OCI-LY3 (cell line): ENCODE measurements at regions not wholly inside any gene's neighbourhood (a gene's known extent, or its start where the extent isn't known, plus 50 kb on each side); places are given as distances from the start of the nearest gene placed in this dataset.

Experiments used
- CTCF ChIP-seq: fragments of 200-600, 300-600 bp; sonication (generic); IDR thresholded peaks from 2 replicates; pipeline ENCODE4 v1.5.1; 2014; ENCODE audit warnings: antibody characterized with exemption, low read length, low read depth
- EZH2phosphoT487 ChIP-seq: fragments of 200-600 bp; shearing (Covaris generic); IDR thresholded peaks from 2 replicates; pipeline ENCODE4 v1.6.1; 2018; ENCODE audit warnings: antibody characterized with exemption, mixed run types, low read depth

DNA sequence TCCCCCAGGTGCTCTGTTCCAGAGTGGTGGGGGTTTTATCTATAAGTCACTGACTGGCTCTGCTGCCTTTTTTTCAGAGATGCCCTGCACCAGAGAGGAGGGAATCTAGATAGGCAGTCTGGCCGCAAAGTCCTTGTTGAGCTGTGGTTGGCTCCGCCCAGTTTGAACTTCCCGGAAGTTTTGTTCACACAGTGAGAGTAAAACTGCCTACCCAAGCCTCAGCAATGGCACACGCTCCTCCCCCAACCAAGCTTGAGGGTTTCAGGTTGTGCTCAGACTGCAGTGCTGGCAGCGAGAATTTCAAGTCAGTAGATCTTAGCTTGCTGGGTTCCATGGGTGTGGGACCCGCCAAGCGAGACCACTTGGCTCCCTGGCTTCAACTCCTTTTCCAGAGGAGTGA, 1428.6 kb downstream of the MAT2B start:
- TF ChIP-seq CTCF: no peak
- TF ChIP-seq EZH2phosphoT487: no peak
